SK-N-SH treated with all-trans-retinoic acid at 6 μM for 48 hours (cell line): ENCODE measurements at regions not wholly inside any gene's neighbourhood (a gene's known extent, or its start where the extent isn't known, plus 50 kb on each side); places are given as distances from the start of the nearest gene placed in this dataset.
A peak's percentile ranks its signal among the peaks of the same experiment; 100 is the strongest.
"Not testable (repeated sequence)": the region's sequence is repeated elsewhere in the genome, so short reads cannot be mapped to it uniquely, and the experiment has no call there.

Source experiments
- ATAC-seq: fragments of 200-7000 bp; cut with Tn5 transposase; 3 replicates; pipeline ENCODE4 v1.9.1; 2020; ENCODE audit warnings: mild to moderate bottlenecking, moderate library complexity
- ARNTL ChIP-seq: fragments of 450-650 bp; formaldehyde crosslinking; IDR thresholded peaks from 2 replicates; pipeline ENCODE4 v1.5.0; 2020; ENCODE audit warnings: low read depth, mild to moderate bottlenecking, moderate library complexity, borderline replicate concordance
- BACH2 ChIP-seq: fragments of 250-450 bp; sonication (Bioruptor Pico); IDR thresholded peaks from 2 replicates; pipeline ENCODE4 v1.9.0; 2021; ENCODE audit warnings: mild to moderate bottlenecking, borderline replicate concordance
- CSDC2 ChIP-seq: fragments of 250-450 bp; sonication (Bioruptor Pico); IDR thresholded peaks from 2 replicates; pipeline ENCODE4 v1.5.0; 2020; ENCODE audit warnings: mild to moderate bottlenecking, moderate library complexity
- CSRNP3 ChIP-seq: fragments of 250-450 bp; sonication (Bioruptor Pico); IDR thresholded peaks from 2 replicates; pipeline ENCODE4 v1.5.1; 2021; ENCODE audit warnings: mild to moderate bottlenecking, moderate library complexity
- ESRRG ChIP-seq: fragments of 250-450 bp; sonication (Bioruptor Pico); IDR thresholded peaks from 2 replicates; pipeline ENCODE4 v1.6.1; 2021; ENCODE audit warnings: mild to moderate bottlenecking
- ISL1 ChIP-seq: fragments of 250-450 bp; sonication (Bioruptor Pico); IDR thresholded peaks from 2 replicates; pipeline ENCODE4 v2.1.2; 2022; ENCODE audit warnings: mild to moderate bottlenecking, moderate library complexity
- OSR1 ChIP-seq: fragments of 250-450 bp; sonication (Bioruptor Pico); IDR thresholded peaks from 2 replicates; pipeline ENCODE4 v1.8.0; 2022; ENCODE audit warnings: moderate library complexity, mild to moderate bottlenecking, inconsistent platforms
- PATZ1 ChIP-seq: fragments of 250-450 bp; sonication (Bioruptor Pico); IDR thresholded peaks from 2 replicates; pipeline ENCODE4 v1.8.0; 2020; ENCODE audit warnings: mild to moderate bottlenecking, moderate library complexity, borderline replicate concordance
- PPARA ChIP-seq: fragments of 250-450 bp; sonication (Bioruptor Pico); IDR thresholded peaks from 2 replicates; pipeline ENCODE4 v1.5.0; 2020; ENCODE audit warnings: mild to moderate bottlenecking, borderline replicate concordance
- RARB ChIP-seq: fragments of 250-450 bp; sonication (Bioruptor Pico); IDR thresholded peaks from 2 replicates; pipeline ENCODE4 v1.8.0; 2021; ENCODE audit warnings: mild to moderate bottlenecking, moderate library complexity
- TCF4 ChIP-seq: fragments of 250-450 bp; sonication (Bioruptor Pico); IDR thresholded peaks from 2 replicates; pipeline ENCODE4 v1.8.0; 2021; ENCODE audit warnings: mild to moderate bottlenecking, moderate library complexity, borderline replicate concordance
- TOX ChIP-seq: fragments of 250-450 bp; sonication (Bioruptor Pico); IDR thresholded peaks from 2 replicates; pipeline ENCODE4 v1.8.0; 2021; ENCODE audit warnings: mild to moderate bottlenecking, moderate library complexity, borderline replicate concordance
- TSHZ2 ChIP-seq: fragments of 250-450 bp; sonication (Bioruptor Pico); IDR thresholded peaks from 2 replicates; pipeline ENCODE4 v1.5.0; 2020; ENCODE audit warnings: mild to moderate bottlenecking, moderate library complexity
- ZC3H10 ChIP-seq: fragments of 250-450 bp; sonication (Bioruptor Pico); IDR thresholded peaks from 2 replicates; pipeline ENCODE4 v1.5.1; 2021; ENCODE audit warnings: mild to moderate bottlenecking, moderate library complexity
- ZFP3 ChIP-seq: fragments of 250-450 bp; sonication (Bioruptor Pico); IDR thresholded peaks from 2 replicates; pipeline ENCODE4 v1.5.0; 2020; ENCODE audit warnings: mild to moderate bottlenecking, moderate library complexity
- ZFP30 ChIP-seq: fragments of 450-650 bp; formaldehyde crosslinking; IDR thresholded peaks from 2 replicates; pipeline ENCODE4 v1.5.0; 2022; ENCODE audit warnings: mild to moderate bottlenecking, moderate library complexity
- ZNF565 ChIP-seq: fragments of 450-650 bp; formaldehyde crosslinking; conservative IDR thresholded peaks from 2 replicates; pipeline ENCODE4 v1.5.0; 2020; ENCODE audit warnings: low read depth, mild to moderate bottlenecking, moderate library complexity
- ZNF70 ChIP-seq: fragments of 450-650 bp; formaldehyde crosslinking; IDR thresholded peaks from 2 replicates; pipeline ENCODE4 v1.5.0; 2020; ENCODE audit warnings: mild to moderate bottlenecking, moderate library complexity
- ZNF8 ChIP-seq: fragments of 450-650 bp; formaldehyde crosslinking; IDR thresholded peaks from 2 replicates; pipeline ENCODE4 v1.5.0; 2020; ENCODE audit warnings: mild to moderate bottlenecking, moderate library complexity
- TF ChIP-seq, protein P1 (sequence below): fragments of 250-450 bp; sonication (Bioruptor Pico); IDR thresholded peaks from 2 replicates; pipeline ENCODE4 v1.5.1; 2020; ENCODE audit warnings: low read depth, mild to moderate bottlenecking, moderate library complexity

GRCh38 chr1:173257805-173258204 is 50.7 kb upstream of the TNFSF4 start:
- peak; percentile 48 for ATAC-seq
- TF ChIP-seq, protein P1, sequence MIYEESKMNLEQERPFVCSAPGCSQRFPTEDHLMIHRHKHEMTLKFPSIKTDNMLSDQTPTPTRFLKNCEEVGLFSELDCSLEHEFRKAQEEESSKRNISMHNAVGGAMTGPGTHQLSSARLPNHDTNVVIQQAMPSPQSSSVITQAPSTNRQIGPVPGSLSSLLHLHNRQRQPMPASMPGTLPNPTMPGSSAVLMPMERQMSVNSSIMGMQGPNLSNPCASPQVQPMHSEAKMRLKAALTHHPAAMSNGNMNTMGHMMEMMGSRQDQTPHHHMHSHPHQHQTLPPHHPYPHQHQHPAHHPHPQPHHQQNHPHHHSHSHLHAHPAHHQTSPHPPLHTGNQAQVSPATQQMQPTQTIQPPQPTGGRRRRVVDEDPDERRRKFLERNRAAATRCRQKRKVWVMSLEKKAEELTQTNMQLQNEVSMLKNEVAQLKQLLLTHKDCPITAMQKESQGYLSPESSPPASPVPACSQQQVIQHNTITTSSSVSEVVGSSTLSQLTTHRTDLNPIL (CRISPR knock-in tag), result no peak
- TF ChIP-seq CSDC2, result no peak
- TF ChIP-seq ZNF70 (CRISPR knock-in tag), result no peak
- TF ChIP-seq OSR1 (CRISPR knock-in tag), result no peak
- no peak for TF ChIP-seq ZNF565 (CRISPR knock-in tag)
- no peak for TF ChIP-seq ZFP3 (CRISPR knock-in tag)
- TF ChIP-seq PATZ1 (CRISPR knock-in tag), result no peak
- TF ChIP-seq ZFP30, result no peak
- TF ChIP-seq PPARA (CRISPR knock-in tag), result no peak
- TF ChIP-seq BACH2 (CRISPR knock-in tag), result no peak
- no peak for TF ChIP-seq ARNTL (CRISPR knock-in tag)
- no peak for TF ChIP-seq ISL1 (CRISPR knock-in tag)
- TF ChIP-seq TOX (CRISPR knock-in tag), result no peak
- no peak for TF ChIP-seq TSHZ2 (CRISPR knock-in tag)

DNA sequence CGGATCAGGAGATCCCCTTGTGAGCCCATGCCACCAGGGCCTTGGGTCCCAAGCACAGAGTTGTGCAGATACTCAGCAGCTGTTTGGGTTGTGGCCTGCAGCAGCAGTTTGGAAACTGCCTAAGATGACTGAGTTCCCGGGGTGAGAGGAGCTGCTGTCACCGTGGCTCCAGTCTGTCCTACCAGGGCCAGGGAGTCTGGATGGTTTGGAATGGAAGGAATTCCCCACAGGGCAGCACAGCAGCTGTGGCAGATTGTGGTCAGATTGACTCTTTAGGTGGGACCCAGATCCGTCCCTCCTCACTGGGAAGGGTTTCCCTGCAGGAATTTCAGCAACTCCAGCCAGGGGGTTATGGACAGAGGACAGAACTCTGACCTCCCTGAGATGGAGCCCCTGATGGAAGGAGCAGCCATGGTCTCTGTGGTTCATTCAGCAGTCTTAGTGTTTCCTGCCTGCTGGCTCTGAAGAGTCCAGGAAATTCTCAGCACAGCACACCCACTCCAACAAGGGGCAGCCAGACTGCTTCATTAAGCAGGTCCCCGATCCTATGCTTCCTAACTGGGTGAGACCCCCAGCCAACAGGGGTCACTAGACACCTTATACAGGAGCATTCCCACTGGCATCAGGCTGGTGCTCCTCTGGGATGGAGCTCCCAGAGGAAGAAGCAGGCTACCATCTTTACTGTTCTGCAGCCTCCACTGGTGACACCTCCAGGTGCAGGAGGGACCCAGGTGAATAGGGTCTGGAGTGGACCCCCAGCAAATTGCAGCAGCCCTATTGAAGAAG is 51.5 kb upstream of the TNFSF4 start:
- ATAC-seq, result peak; percentile 50
- TF ChIP-seq PATZ1 (CRISPR knock-in tag) (no peak), CSRNP3 (CRISPR knock-in tag) (no peak), ZNF70 (CRISPR knock-in tag) (no peak), ZFP30 (no peak), ZNF8 (CRISPR knock-in tag) (no peak), TSHZ2 (CRISPR knock-in tag) (no peak), ESRRG (CRISPR knock-in tag) (no peak), ZFP3 (CRISPR knock-in tag) (no peak), ZC3H10 (CRISPR knock-in tag) (no peak), TOX (CRISPR knock-in tag) (no peak), ZNF565 (CRISPR knock-in tag) (no peak), ARNTL (CRISPR knock-in tag) (no peak), RARB (CRISPR knock-in tag) (no peak), CSDC2 (no peak), ISL1 (CRISPR knock-in tag) (no peak), TCF4 (CRISPR knock-in tag) (no peak)

DNA sequence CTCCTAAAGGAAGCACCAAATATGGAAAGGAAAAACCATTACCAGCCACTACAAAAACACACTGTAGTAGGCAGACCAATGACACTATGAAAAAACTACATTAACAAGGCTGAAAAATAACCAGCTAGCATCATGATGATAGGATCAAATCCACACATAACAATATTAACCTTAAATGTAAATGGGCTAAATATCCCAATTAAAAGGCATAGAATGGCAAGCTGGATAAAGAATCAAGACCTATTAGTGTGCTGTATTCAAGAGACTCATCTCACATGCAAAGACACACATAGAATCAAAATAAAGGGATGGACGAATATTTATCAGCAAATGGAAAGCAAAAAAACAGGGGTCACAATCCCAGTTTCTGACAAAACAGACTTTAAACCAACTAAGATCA is 53.2 kb upstream of the TNFSF4 start:
- not testable (repeated sequence) for ATAC-seq
